NCI-H2227 (cell line): ENCODE measurements at regions not wholly inside any gene's neighbourhood (a gene's known extent, or its start where the extent isn't known, plus 50 kb on each side); places are given as distances from the start of the nearest gene placed in this dataset.
"Not testable (repeated sequence)": the region's sequence is repeated elsewhere in the genome, so short reads cannot be mapped to it uniquely, and the experiment has no call there.

Source experiments
- DNase-seq: peaks from one replicate; lab custom pipeline; 2025; ENCODE audit not compliant: unreplicated experiment; lab: John Stamatoyannopoulos, UW

GRCh38 chr9:124084087-124084486 is 72.5 kb downstream of the LHX2 start:
- DNase-seq = no peak

GRCh38 chr9:124087226-124087625 is 75.7 kb downstream of the LHX2 start:
- DNase-seq = no peak

DNA sequence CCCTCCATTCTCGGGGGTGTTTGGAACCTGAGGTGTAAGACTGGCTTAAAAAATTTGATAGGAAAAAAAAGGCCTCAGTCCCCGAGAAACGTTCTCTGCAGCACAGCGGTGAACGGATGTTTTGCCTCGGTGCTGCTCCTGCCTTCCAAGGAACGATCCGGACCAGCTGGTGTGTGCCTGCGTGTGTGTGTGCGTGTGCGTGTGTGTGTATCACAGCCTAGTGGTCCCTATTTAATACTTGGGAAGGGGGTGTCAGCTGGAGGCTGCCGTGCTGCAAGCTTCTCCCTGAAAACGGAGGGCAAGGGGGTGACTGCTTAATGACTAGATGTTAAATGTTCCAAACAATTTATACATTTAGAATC is 76.9 kb downstream of the LHX2 start:
- DNase-seq = peak; percentile 52

DNA sequence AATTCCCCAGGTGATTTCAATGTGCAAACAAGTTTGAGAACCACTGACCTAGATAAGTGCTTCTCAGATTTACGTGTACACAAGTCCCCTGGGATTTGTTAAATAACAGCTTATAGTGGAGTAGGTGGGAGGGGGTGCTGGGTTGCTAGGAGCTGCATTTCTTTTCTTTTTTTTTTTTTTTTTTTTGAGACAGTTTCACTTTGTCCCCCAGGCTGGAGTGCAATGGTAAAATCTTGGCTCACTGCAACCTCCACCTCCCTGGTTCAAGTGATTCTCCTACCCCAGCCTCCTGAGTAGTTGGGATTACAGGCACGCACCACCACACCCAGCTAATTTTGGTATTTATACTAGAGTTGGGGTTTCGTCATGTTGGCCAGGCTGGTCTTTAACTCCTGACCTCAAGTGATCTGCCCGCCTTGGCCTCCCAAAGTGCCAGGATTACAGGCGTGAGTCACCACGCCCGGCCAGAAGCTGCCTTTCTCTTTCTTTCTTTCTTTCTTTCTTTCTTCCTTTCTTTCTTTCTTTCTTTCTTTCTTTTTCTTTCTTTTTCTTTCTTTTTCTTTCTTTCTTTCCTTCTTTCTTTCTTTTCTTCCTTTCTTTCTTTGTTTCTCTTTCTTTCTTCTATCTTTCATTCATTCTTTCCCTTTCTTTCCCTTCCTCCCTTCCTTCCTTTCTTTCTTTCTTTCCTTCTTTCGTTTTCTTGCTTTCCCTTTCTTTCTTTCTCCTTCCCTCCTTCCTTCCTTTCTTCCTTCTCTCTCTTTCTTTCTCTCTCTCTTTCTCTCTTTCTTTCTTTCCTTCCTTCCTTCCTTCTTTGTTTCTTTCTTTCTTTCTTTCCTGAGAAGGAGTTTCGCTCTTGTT is 78.3 kb downstream of the LHX2 start:
- not testable (repeated sequence) for DNase-seq

GRCh38 chr9:124098141-124098905 is 86.8 kb downstream of the LHX2 start:
- no peak for DNase-seq

DNA sequence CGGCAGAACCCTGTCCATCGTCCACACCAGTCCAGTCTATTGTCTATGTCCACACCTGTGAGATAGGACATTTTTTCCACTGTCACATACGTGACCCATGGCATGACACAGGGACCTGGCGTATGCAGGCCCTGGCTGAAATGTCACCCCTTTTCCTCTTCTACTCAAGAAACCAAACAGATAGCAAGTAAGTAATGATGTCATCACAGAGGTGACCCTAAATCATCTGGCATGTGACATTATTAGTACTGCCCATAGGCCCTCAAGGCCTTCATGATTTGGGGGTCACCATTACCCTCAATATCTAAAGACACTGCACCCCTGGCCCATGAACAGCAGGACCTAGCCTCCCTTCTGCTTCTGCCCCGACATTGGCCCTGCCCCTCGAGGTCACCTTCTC is 88.3 kb downstream of the LHX2 start:
- no peak for DNase-seq

- no peak for DNase-seq
Observed at GRCh38 chr9:124101215-124101968, 89.8 kb downstream of the LHX2 start.

- DNase-seq = no peak
Observed at GRCh38 chr9:124101969-124102345, 90.4 kb downstream of the LHX2 start.

- DNase-seq = no peak
Observed at GRCh38 chr9:124102363-124102762, 90.8 kb downstream of the LHX2 start.

DNA sequence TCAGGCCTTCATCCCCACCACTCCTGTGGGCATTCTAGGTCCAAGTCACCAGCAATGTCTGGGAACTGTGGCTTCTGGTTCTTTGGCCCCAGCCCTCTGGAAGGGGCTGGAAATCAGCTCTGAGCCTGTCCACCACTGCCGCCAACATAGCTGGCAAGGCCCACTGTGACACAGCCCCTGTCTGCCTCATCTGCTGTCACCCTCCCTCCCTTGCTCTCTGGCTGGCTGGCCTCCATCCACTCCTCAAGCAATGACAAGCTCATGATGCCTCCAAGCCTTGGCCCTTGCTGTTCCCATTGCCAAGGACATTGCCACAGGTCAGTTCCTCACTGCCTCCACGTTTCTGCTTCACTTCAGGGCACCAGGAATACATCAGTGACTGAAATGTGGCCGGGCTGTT is 93.7 kb downstream of the LHX2 start:
- DNase-seq = no peak

DNA sequence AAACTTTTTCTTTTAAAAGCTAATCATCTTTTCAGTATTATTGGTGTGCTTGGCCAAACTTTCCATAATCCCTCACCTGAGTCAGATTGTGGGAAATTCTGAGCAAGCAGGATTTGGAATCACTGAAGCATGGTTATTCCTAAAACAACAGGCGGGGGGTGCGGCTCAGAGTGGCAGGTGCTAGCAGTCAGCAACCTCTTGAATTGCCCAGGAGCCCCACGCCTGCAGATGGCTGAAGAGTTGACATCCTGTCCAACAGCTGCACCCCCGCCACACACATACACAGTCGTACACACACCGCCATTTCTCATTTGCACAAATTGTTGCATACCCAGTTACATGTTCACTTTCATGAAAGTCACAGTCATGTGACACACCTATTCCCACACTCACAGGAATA is 96.6 kb downstream of the LHX2 start:
- no peak for DNase-seq

DNA sequence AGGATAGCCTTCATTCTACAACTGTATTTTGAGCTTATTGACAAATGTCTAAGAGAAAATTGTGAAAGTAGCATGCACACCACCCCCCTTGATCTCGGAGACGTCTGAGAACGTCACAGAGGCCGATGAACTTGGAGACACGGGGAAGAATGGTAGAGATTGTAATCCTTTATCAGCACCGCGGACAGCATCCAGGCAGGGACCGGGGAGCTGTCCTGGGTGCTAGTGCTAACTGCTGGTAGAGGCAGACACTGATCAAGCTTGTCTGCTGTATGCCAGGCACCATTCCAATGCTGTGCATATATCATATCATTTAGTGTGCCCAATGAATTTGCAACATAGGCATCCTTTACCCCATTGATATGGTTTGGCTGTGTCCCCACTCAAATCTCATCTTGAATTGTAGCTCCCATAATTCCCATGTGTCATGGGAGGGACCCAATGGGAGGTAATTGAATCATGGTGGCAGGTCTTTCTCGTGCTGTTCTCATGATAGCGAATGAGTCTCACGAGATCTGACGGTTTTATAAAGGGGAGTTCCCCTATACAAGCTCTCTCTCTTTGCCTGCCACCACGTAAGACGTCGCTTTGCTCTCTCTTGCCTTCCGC is 98.8 kb downstream of the LHX2 start:
- no peak for DNase-seq

DNA sequence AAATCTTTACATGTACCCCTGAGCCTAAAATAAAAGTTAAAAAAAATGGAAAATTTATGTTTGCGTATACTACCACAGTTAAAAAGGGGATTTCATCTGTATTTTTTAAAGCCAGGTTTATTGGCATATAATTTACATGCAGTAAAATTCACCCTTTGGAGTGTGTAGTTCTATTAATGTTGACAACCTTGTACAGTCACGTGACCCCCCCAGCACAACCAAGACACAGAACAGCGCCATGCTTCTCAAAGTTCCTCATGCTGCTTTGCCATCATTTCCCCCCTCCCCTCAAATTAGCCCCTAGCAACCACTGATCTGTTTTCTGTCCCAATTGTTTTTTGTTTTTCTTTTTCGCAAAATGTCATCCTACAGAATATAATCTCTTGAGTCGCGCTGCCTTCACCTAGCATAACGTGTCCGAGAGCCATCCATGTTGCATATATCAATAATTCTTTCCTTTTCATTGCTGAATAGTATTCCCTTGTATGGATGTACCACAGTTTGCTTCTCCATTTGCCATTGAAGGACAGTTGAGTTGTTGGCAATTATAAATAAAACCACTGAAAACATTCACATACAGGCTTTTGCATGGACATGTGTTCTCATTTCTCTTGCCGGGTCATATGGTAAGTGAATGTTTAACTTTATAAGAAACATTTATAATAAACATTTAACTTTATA is 105.3 kb downstream of the LHX2 start:
- DNase-seq = no peak

DNA sequence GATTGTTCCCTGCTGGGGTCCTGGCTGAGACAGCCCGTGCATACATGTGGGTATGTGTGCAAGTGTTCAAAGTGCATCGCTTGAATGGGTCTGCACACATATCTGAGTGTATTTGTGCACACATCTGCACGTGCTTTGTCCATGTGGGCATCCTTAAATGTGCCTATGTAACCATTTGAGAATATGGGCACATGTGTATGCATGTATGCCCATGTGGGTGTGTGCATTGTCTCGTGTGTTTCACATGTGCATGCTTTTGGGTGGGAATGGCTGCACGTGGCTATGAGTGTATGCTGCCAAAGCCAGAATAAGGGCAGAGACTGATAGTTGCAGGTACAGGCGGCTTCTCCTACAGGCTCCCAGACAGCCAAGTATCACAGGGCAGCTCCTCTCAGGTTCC is 107.3 kb downstream of the LHX2 start:
- no peak for DNase-seq

- DNase-seq = no peak
Observed at GRCh38 chr9:124120272-124120671, 108.7 kb downstream of the LHX2 start.

- no peak for DNase-seq
Observed at GRCh38 chr9:124121725-124122124, 110.2 kb downstream of the LHX2 start.

GRCh38 chr9:124122321-124122720 is 110.8 kb downstream of the LHX2 start:
- no peak for DNase-seq

- DNase-seq = no peak
Observed at GRCh38 chr9:124122813-124123462, 111.4 kb downstream of the LHX2 start.

- DNase-seq = not testable (repeated sequence)
Observed at GRCh38 chr9:124123621-124124020, 112.1 kb downstream of the LHX2 start.
